Mesenchymal stem cell (in vitro differentiated cells and primary cell): ENCODE measurements at regions not wholly inside any gene's neighbourhood (a gene's known extent, or its start where the extent isn't known, plus 50 kb on each side); places are given as distances from the start of the nearest gene placed in this dataset.

Source experiments
- DNase-seq: peaks from one replicate; pipeline ENCODE4 v3.0.0-alpha.2; 2013
- H2AFZ ChIP-seq: one replicate; pipeline ENCODE4 v1.6.1; 2013; ENCODE audit warnings: low read depth, mild to moderate bottlenecking, control low read depth, inconsistent platforms, low read length, moderate library complexity
- H2AK5ac ChIP-seq: 2 replicates; pipeline ENCODE4 v1.6.1; 2013; ENCODE audit warnings: low read length, moderate library complexity, mild to moderate bottlenecking, inconsistent platforms; ENCODE audit not compliant: severe bottlenecking
- H2BK120ac ChIP-seq: one replicate; pipeline ENCODE4 v1.6.1; 2013; ENCODE audit warnings: low read depth, mild to moderate bottlenecking, inconsistent platforms, low read length, moderate library complexity
- H2BK12ac ChIP-seq, 2 experiments: one replicate each; pipeline ENCODE4 v1.6.1; 2013; ENCODE audit warnings: inconsistent platforms in 2 of 2, low read length in 2 of 2, mild to moderate bottlenecking in 2 of 2, moderate library complexity in 2 of 2, control low read depth in 1 of 2
- H2BK15ac ChIP-seq: one replicate; pipeline ENCODE4 v1.6.1; 2013; ENCODE audit warnings: mild to moderate bottlenecking, low read depth, inconsistent platforms; ENCODE audit not compliant: poor library complexity, severe bottlenecking
- H2BK5ac ChIP-seq: 2 replicates; pipeline ENCODE4 v1.6.1; 2013; ENCODE audit warnings: low read depth, mild to moderate bottlenecking, low read length, control low read depth, inconsistent platforms; ENCODE audit not compliant: poor library complexity, severe bottlenecking
- H3K14ac ChIP-seq, 2 experiments: one replicate each; pipeline ENCODE4 v1.6.1; 2013; ENCODE audit warnings: inconsistent platforms in 2 of 2, low read length in 2 of 2, control low read depth in 1 of 2, mild to moderate bottlenecking in 1 of 2, moderate library complexity in 1 of 2
- H3K18ac ChIP-seq, 2 experiments: one replicate each; pipeline ENCODE4 v1.6.1; 2013; ENCODE audit warnings: inconsistent platforms in 2 of 2, low read length in 2 of 2, control low read depth in 1 of 2, low read depth in 1 of 2, mild to moderate bottlenecking in 1 of 2
- H3K23ac ChIP-seq, 2 experiments: one replicate each; pipeline ENCODE4 v1.6.1; 2013; ENCODE audit warnings: inconsistent platforms in 2 of 2, low read length in 2 of 2, mild to moderate bottlenecking in 2 of 2, moderate library complexity in 2 of 2, control low read depth in 1 of 2
- H3K27ac ChIP-seq: 2 replicates; pipeline ENCODE4 v1.5.1; 2013; ENCODE audit warnings: mild to moderate bottlenecking, moderate library complexity, low read length, control low read depth, inconsistent platforms; ENCODE audit not compliant: poor library complexity, severe bottlenecking
- H3K27me3 ChIP-seq, 2 experiments: 2 replicates each; pipeline versions ENCODE4 v1.6.1 to v1.7.0; 2013; ENCODE audit warnings: low read length in 2 of 2, mild to moderate bottlenecking in 2 of 2, moderate library complexity in 2 of 2, control low read depth in 1 of 2, inconsistent platforms in 1 of 2; ENCODE audit not compliant: control insufficient read depth in 1 of 2, insufficient read depth in 1 of 2
- H3K36me3 ChIP-seq, 2 experiments: 2 replicates each; pipeline versions ENCODE4 v1.6.1 to v1.7.0; 2013; ENCODE audit warnings: low read length in 2 of 2, control low read depth in 1 of 2, inconsistent platforms in 1 of 2, low read depth in 1 of 2, mild to moderate bottlenecking in 1 of 2; ENCODE audit not compliant: insufficient read depth in 2 of 2, control insufficient read depth in 1 of 2
- H3K4ac ChIP-seq, 2 experiments: one replicate each; pipeline ENCODE4 v1.6.1; 2013; ENCODE audit warnings: inconsistent platforms in 2 of 2, low read length in 2 of 2, mild to moderate bottlenecking in 2 of 2, moderate library complexity in 2 of 2, control low read depth in 1 of 2, low read depth in 1 of 2
- H3K4me1 ChIP-seq: 2 replicates; pipeline ENCODE4 v1.6.1; 2013; ENCODE audit warnings: low read depth, low read length, control low read depth; ENCODE audit not compliant: control insufficient read depth, insufficient read depth
- H3K4me2 ChIP-seq: 2 replicates; pipeline ENCODE4 v1.6.1; 2013; ENCODE audit warnings: low read length, mild to moderate bottlenecking, inconsistent platforms; ENCODE audit not compliant: poor library complexity, severe bottlenecking
- H3K4me3 ChIP-seq, 2 experiments: 2 replicates each; pipeline versions ENCODE4 v1.5.1 to v1.7.0; 2013; ENCODE audit warnings: low read length in 2 of 2, mild to moderate bottlenecking in 2 of 2, control low read depth in 1 of 2, low read depth in 1 of 2; ENCODE audit not compliant: insufficient read depth in 1 of 2
- H3K79me1 ChIP-seq: replicated peaks from 2 replicates; pipeline ENCODE4 v1.6.1; 2013; ENCODE audit warnings: mild to moderate bottlenecking, control low read depth, low read length, inconsistent platforms; ENCODE audit not compliant: poor library complexity, severe bottlenecking
- H3K9ac ChIP-seq: 2 replicates; pipeline ENCODE4 v1.7.0; 2013; ENCODE audit warnings: mild to moderate bottlenecking, low read length, moderate library complexity
- H3K9me3 ChIP-seq: 2 replicates; pipeline ENCODE4 v1.7.0; 2013; ENCODE audit warnings: mild to moderate bottlenecking, low read length; ENCODE audit not compliant: control insufficient read depth
- H4K8ac ChIP-seq: one replicate; pipeline ENCODE4 v1.6.1; 2013; ENCODE audit warnings: inconsistent platforms, mild to moderate bottlenecking, low read length, moderate library complexity
- H4K91ac ChIP-seq: one replicate; pipeline ENCODE4 v1.6.1; 2013; ENCODE audit warnings: mild to moderate bottlenecking, low read length, inconsistent platforms
- WGBS: methylation state at CpG from one replicate; pipeline ENCODE4 v1.1.7; 2013; ENCODE audit warnings: mixed read lengths; 5-methylcytosine and 5-hydroxymethylcytosine counted together

DNA sequence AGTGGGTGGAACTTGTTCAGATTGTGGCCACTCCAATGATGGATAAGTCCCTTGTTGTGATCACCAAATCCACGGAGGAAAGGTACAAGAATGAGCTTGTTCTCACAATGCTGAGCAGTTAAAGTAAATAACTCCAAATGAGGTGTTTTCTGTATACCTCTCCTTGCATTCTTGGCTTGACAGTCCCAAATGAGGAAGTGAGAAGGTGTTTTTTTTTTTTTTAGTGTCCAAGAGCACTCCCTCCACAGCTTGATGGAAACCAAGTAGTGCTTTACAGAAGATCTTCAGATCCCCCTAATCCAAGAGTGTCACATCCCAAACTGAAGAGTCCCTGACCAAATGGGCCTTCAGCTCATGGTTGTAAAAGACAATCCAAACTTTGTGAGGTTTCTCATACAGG is 153.6 kb downstream of the ATP23 start:
- WGBS: 62% methylated on average over 1 of the region's 1 CpG
- Histone ChIP-seq H3K18ac (no peak overlapping the region), H3K4me3 (no peak overlapping the region), H3K9me3 (no peaks in the 10 kb centered on the region), H2BK12ac (no peak overlapping the region), H3K27me3 (no peaks in the 10 kb centered on the region), H3K4me2 (no peak overlapping the region), H2AK5ac (no peak overlapping the region), H3K14ac (no peak overlapping the region), H3K27ac (no peak overlapping the region), H2BK5ac (no peak overlapping the region), H2BK120ac (no peak overlapping the region), H3K4ac (no peak overlapping the region), H2BK15ac (no peak overlapping the region), H2AFZ (no peak overlapping the region), H3K4me1 (no peaks in the 10 kb centered on the region), H3K36me3 (no peaks in the 10 kb centered on the region), H4K8ac (no peak overlapping the region), H4K91ac (no peak overlapping the region), H3K79me1 (no peaks in the 10 kb centered on the region), H3K9ac (no peak overlapping the region), H3K23ac (no peak overlapping the region)
- DNase-seq: no peak

DNA sequence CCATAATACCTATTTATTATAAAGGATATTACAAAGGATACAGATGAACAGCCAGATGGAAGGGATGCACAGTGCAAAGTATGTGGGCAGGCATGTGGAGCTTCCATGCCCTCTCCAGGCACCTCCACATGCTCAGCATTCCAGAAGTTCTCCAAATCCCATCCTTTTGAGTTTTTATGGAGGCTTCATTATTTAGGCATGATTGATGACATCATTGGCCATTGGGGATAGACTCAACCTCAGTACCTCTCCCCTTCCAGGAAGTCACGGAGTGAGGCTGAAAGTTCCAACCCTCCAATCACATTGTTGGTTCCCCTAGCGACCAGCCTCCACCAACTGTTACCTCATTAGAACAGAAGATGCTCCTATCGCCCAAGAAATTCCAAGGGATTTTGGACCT is 156.4 kb downstream of the ATP23 start:
- no peaks in the 10 kb centered on the region for H3K79me1 ChIP-seq
- no peak overlapping the region for H2AK5ac ChIP-seq
- no peaks in the 10 kb centered on the region for H3K36me3 ChIP-seq
- no peak overlapping the region for H3K14ac ChIP-seq
- no peak overlapping the region for H3K18ac ChIP-seq
- no peak overlapping the region for H3K27ac ChIP-seq
- no peak overlapping the region for H2BK12ac ChIP-seq
- no peak overlapping the region for H2BK15ac ChIP-seq
- no peaks in the 10 kb centered on the region for H3K4me1 ChIP-seq
- no peak overlapping the region for H3K9ac ChIP-seq
- no peak overlapping the region for H2AFZ ChIP-seq
- H3K27me3 ChIP-seq: no peaks in the 10 kb centered on the region
- H3K4me3 ChIP-seq: no peak overlapping the region
- no peak for DNase-seq
- no peak overlapping the region for H2BK5ac ChIP-seq
- no peak overlapping the region for H3K4me2 ChIP-seq
- H2BK120ac ChIP-seq: no peak overlapping the region
- H3K4ac ChIP-seq: no peak overlapping the region
- H3K23ac ChIP-seq: no peak overlapping the region
- H4K91ac ChIP-seq: no peak overlapping the region
- peaks cover 6% of the 10 kb centered on the region for H3K9me3 ChIP-seq
- H4K8ac ChIP-seq: no peak overlapping the region
- 82% methylated on average over 2 of the region's 3 CpGs for WGBS

DNA sequence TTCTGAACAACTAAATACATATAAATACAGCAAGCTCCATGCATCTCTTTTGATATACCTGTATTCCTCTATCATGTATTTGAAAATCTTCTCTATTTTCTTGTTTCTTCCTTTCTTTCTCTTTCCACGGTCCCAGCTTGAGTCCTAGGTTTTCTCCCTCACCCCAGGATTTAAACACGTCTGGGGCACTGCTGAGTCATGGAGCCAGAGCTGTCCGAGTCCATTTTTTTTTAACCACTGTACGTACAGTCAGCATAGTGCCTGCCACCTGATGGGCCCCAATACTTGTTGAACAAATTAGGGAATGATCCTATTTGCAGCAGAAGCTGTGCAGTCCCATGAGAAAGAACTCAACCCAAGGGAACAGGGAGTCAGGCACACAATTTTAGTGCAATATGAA is 158.1 kb downstream of the ATP23 start:
- Histone ChIP-seq H3K79me1 (no peaks in the 10 kb centered on the region), H2BK120ac (no peak overlapping the region), H3K27me3 (no peaks in the 10 kb centered on the region), H3K23ac (no peak overlapping the region), H2BK15ac (no peak overlapping the region), H3K36me3 (no peaks in the 10 kb centered on the region), H3K4me1 (no peaks in the 10 kb centered on the region), H2AK5ac (no peak overlapping the region), H2BK5ac (no peak overlapping the region), H4K91ac (no peak overlapping the region), H3K4ac (no peak overlapping the region), H3K4me3 (no peak overlapping the region), H4K8ac (no peak overlapping the region), H3K14ac (no peak overlapping the region), H3K4me2 (no peak overlapping the region), H3K9ac (no peak overlapping the region), H2AFZ (no peak overlapping the region), H3K18ac (no peak overlapping the region), H3K27ac (no peak overlapping the region), H3K9me3 (peaks cover 6% of the 10 kb centered on the region), H2BK12ac (no peak overlapping the region)
- 81% methylated on average over 4 of the region's 4 CpGs for WGBS
- DNase-seq: no peak

DNA sequence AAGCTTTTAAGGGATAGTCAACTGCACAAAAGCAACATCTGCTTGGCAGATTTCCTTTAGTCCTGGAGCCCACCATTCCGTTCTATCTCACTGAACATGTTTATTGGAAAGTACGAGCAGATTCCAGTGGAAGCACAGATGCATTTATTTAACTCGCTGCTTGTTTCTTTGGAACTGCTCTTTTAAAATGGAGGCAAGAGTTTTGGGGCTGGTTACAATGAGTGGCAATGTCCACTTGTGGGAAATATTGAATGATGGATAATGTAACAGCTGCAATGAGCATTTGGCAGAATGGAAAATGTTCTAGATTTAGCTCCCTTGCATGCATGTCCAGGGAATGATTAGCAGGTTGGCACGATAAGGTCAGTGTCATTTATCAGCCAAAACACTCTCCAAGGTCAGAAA is 163.0 kb downstream of the ATP23 start:
- no peak overlapping the region for H3K4ac ChIP-seq
- H4K91ac ChIP-seq: no peak overlapping the region
- H3K9me3 ChIP-seq: peaks cover 6% of the 10 kb centered on the region
- no peak overlapping the region for H4K8ac ChIP-seq
- H3K4me2 ChIP-seq: no peak overlapping the region
- H2BK15ac ChIP-seq: no peak overlapping the region
- 80% methylated on average over 4 of the region's 4 CpGs for WGBS
- DNase-seq: no peak
- no peak overlapping the region for H3K23ac ChIP-seq
- no peak overlapping the region for H3K18ac ChIP-seq
- H3K27ac ChIP-seq: no peak overlapping the region
- H3K79me1 ChIP-seq: no peaks in the 10 kb centered on the region
- no peak overlapping the region for H3K4me3 ChIP-seq
- no peaks in the 10 kb centered on the region for H3K27me3 ChIP-seq
- H3K36me3 ChIP-seq: no peaks in the 10 kb centered on the region
- H2BK120ac ChIP-seq: no peak overlapping the region
- H2AK5ac ChIP-seq: no peak overlapping the region
- H2BK12ac ChIP-seq: no peak overlapping the region
- H2AFZ ChIP-seq: no peak overlapping the region
- H3K9ac ChIP-seq: no peak overlapping the region
- no peak overlapping the region for H3K14ac ChIP-seq
- H3K4me1 ChIP-seq: no peaks in the 10 kb centered on the region
- H2BK5ac ChIP-seq: no peak overlapping the region
